Fibroblast of lung (primary cell): ENCODE measurements at regions not wholly inside any gene's neighbourhood (a gene's known extent, or its start where the extent isn't known, plus 50 kb on each side); places are given as distances from the start of the nearest gene placed in this dataset.

Experiments used
- DNase-seq, 2 donors: peaks; one replicate each; pipeline versions ENCODE4 v3.0.0 to v3.0.0-alpha.2; 2010; ENCODE audit warnings: low read depth in 2 of 2
- H2AFZ ChIP-seq: 2 replicates; pipeline ENCODE4 v1.5.1; 2012; ENCODE audit warnings: low read length, control low read depth, inconsistent platforms
- H3K27ac ChIP-seq: 2 replicates; pipeline ENCODE4 v1.5.1; 2011; ENCODE audit warnings: low read length, control low read depth; ENCODE audit not compliant: insufficient read depth
- H3K27me3 ChIP-seq: 2 replicates; pipeline ENCODE4 v1.5.1; 2011; ENCODE audit warnings: mild to moderate bottlenecking, low read length; ENCODE audit not compliant: control insufficient read depth, insufficient read depth
- H3K36me3 ChIP-seq: 2 replicates; pipeline ENCODE4 v1.5.1; 2011; ENCODE audit warnings: low read length; ENCODE audit not compliant: control insufficient read depth, insufficient read depth
- H3K4me1 ChIP-seq: 2 replicates; pipeline ENCODE4 v1.5.1; 2011; ENCODE audit warnings: low read length; ENCODE audit not compliant: control insufficient read depth, insufficient read depth; ENCODE audit errors: extremely low read depth
- H3K4me2 ChIP-seq: 2 replicates; pipeline ENCODE4 v1.5.1; 2011; ENCODE audit warnings: low read length, control low read depth; ENCODE audit not compliant: insufficient read depth; ENCODE audit errors: extremely low read depth
- H3K4me3 ChIP-seq, 4 experiments: fragments of 200-600 bp in 1 of 4; sonication (generic) in 1 of 4; replicated peaks in 1 of 4; 2 replicates each; pipeline ENCODE4 v1.5.1; 2011 to 2016; ENCODE audit warnings: low read length in 4 of 4, low read depth in 3 of 4, mild to moderate bottlenecking in 3 of 4, control low read depth in 2 of 4, inconsistent platforms in 1 of 4, mixed read lengths in 1 of 4; ENCODE audit not compliant: insufficient read depth in 1 of 4; ENCODE audit errors: control extremely low read depth in 1 of 4
- H3K79me2 ChIP-seq: 2 replicates; pipeline ENCODE4 v1.5.1; 2012; ENCODE audit warnings: mild to moderate bottlenecking, low read length, inconsistent platforms; ENCODE audit not compliant: control insufficient read depth, insufficient read depth
- H3K9ac ChIP-seq: 2 replicates; pipeline ENCODE4 v1.5.1; 2011; ENCODE audit warnings: mild to moderate bottlenecking, low read length, control low read depth; ENCODE audit not compliant: insufficient read depth
- H3K9me3 ChIP-seq: 2 replicates; pipeline ENCODE4 v1.5.1; 2012; ENCODE audit warnings: low read depth, low read length; ENCODE audit not compliant: control insufficient read depth, insufficient read depth
- H4K20me1 ChIP-seq: 2 replicates; pipeline ENCODE4 v1.5.1; 2011; ENCODE audit warnings: low read length; ENCODE audit not compliant: control insufficient read depth, insufficient read depth; ENCODE audit errors: extremely low read depth
- EZH2 ChIP-seq: IDR thresholded peaks from 2 replicates; pipeline ENCODE4 v1.5.1; 2012; ENCODE audit warnings: low read length, control low read depth, mild to moderate bottlenecking; ENCODE audit errors: missing control alignments
- TF ChIP-seq, protein P1 (sequence below), 2 donors: IDR thresholded peaks in 1 of 2; conservative IDR thresholded peaks in 1 of 2; 1 replicate in 1 of 2; 2 replicates in 1 of 2; pipeline ENCODE4 v1.5.1; 2011 to 2012; ENCODE audit warnings: low read length in 2 of 2, control low read depth in 1 of 2, inconsistent platforms in 1 of 2, low read depth in 1 of 2, mild to moderate bottlenecking in 1 of 2

DNA sequence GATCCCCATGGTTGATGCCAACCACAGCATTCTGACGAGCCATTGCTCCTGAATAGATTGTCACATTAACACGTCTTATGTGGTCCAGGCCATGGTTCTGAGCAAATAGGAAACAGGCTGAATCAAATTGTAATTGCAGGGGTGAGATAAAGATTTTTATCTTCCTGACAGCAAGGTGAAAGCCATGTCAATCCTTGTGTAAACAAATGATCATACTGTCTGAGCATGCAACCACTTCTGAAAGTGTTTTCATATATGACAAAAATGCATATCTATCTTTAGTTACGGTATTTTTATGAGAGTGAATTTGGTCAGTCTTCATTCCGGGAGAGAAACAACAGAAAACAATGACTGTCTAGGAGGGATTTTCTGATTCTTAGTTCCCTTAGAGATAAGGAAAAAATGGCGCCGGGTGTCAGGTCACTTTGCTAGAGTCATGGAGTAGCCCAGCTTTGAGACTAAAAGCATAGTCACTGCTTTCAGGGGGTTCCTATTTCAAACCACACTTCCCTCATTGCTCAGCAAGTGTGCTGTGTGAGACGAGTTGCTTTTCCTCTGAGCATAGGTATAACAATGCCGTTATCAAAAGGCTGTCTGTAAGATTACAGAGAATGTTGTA is 958.9 kb downstream of the DCDC2C start:
- Histone ChIP-seq H3K4me3 (no peak overlapping the region), H3K4me2 (no peak overlapping the region), H3K9me3 (no peaks in the 10 kb centered on the region), H3K27me3 (no peaks in the 10 kb centered on the region), H3K4me1 (no peaks in the 10 kb centered on the region), H3K79me2 (no peaks in the 10 kb centered on the region), H4K20me1 (no peaks in the 10 kb centered on the region), H3K36me3 (no peaks in the 10 kb centered on the region), H2AFZ (no peak overlapping the region), H3K9ac (no peak overlapping the region), H3K27ac (no peak overlapping the region)
- no peak for TF ChIP-seq EZH2
- TF ChIP-seq, protein P1, sequence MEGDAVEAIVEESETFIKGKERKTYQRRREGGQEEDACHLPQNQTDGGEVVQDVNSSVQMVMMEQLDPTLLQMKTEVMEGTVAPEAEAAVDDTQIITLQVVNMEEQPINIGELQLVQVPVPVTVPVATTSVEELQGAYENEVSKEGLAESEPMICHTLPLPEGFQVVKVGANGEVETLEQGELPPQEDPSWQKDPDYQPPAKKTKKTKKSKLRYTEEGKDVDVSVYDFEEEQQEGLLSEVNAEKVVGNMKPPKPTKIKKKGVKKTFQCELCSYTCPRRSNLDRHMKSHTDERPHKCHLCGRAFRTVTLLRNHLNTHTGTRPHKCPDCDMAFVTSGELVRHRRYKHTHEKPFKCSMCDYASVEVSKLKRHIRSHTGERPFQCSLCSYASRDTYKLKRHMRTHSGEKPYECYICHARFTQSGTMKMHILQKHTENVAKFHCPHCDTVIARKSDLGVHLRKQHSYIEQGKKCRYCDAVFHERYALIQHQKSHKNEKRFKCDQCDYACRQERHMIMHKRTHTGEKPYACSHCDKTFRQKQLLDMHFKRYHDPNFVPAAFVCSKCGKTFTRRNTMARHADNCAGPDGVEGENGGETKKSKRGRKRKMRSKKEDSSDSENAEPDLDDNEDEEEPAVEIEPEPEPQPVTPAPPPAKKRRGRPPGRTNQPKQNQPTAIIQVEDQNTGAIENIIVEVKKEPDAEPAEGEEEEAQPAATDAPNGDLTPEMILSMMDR (conservative IDR thresholded peaks at IDR 0.05 in 1 of 2, IDR thresholded peaks at IDR 0.05 in 1 of 2; ENCODE audit: low read depth in 1 of 2, low read length in 2 of 2) = no peak
- DNase-seq = peak in 1 of 2 donors; percentile 0

DNA sequence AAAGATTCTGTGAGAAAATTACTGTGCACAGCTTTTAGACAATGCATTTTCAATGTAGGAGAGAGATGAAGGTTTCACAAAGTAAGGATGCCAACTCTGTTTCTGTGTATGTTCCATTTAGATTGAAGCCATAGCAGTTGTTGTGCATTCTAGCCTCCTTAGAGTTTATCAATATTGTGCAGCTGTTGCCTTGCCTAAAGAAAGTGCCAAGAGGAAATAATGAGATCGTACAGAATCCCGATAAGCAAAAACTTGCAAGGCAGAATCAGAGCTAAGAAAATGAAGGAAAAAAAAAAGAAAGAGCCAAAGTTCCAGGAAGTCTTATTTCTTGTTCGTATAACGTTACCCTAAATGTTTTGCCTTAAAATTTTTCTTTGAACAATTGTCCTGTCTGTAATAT is 965.0 kb downstream of the DCDC2C start:
- no peaks in the 10 kb centered on the region for H4K20me1 ChIP-seq
- no peaks in the 10 kb centered on the region for H3K79me2 ChIP-seq
- TF ChIP-seq, protein P1 (conservative IDR thresholded peaks at IDR 0.05 in 1 of 2, IDR thresholded peaks at IDR 0.05 in 1 of 2; ENCODE audit: low read depth in 1 of 2, low read length in 2 of 2) = no peak
- no peak for TF ChIP-seq EZH2
- H3K36me3 ChIP-seq = no peaks in the 10 kb centered on the region
- H3K27ac ChIP-seq = no peak overlapping the region
- no peaks in the 10 kb centered on the region for H3K27me3 ChIP-seq
- H3K4me1 ChIP-seq = no peaks in the 10 kb centered on the region
- no peak overlapping the region for H3K4me3 ChIP-seq
- H3K4me2 ChIP-seq = no peak overlapping the region
- H3K9me3 ChIP-seq = no peaks in the 10 kb centered on the region
- H2AFZ ChIP-seq = no peak overlapping the region
- DNase-seq = no peak
- H3K9ac ChIP-seq = no peak overlapping the region

DNA sequence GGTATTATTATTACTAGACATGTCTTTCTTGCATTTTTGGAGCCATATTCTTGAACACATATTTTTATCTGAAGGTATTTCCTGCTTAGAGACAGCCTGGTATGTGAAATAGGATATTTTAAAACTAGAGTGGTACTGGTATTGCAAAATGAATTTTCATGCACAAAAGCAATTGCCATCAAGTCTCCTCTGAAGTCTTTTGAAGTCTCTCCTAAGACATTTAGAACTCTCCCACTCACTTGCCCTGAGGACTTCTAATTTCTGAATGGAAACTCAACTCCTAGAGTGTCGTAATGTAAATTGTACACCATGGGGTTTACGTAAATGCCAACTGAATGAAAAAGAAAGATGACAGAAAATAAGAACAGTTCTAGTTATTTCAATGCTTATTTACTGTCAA is 967.0 kb downstream of the DCDC2C start:
- TF ChIP-seq, protein P1 (conservative IDR thresholded peaks at IDR 0.05 in 1 of 2, IDR thresholded peaks at IDR 0.05 in 1 of 2; ENCODE audit: low read depth in 1 of 2, low read length in 2 of 2) = no peak
- TF ChIP-seq EZH2 = no peak
- no peaks in the 10 kb centered on the region for H3K36me3 ChIP-seq
- no peaks in the 10 kb centered on the region for H3K4me1 ChIP-seq
- DNase-seq = no peak
- no peak overlapping the region for H3K4me2 ChIP-seq
- no peak overlapping the region for H3K4me3 ChIP-seq
- H3K79me2 ChIP-seq = no peaks in the 10 kb centered on the region
- no peak overlapping the region for H3K27ac ChIP-seq
- no peaks in the 10 kb centered on the region for H3K9me3 ChIP-seq
- no peaks in the 10 kb centered on the region for H4K20me1 ChIP-seq
- H2AFZ ChIP-seq = no peak overlapping the region
- H3K9ac ChIP-seq = no peak overlapping the region
- H3K27me3 ChIP-seq = no peaks in the 10 kb centered on the region
